Esophagus muscularis mucosa (tissue), 4 donors: ENCODE measurements at regions not wholly inside any gene's neighbourhood (a gene's known extent, or its start where the extent isn't known, plus 50 kb on each side); places are given as distances from the start of the nearest gene placed in this dataset.
"Not testable (repeated sequence)": the region's sequence is repeated elsewhere in the genome, so short reads cannot be mapped to it uniquely, and the experiment has no call there.

Source experiments
- EP300 ChIP-seq: sonication (generic); formaldehyde crosslinking; IDR thresholded peaks from one replicate; pipeline ENCODE4 v1.6.1; 2017; ENCODE audit warnings: antibody characterized with exemption
- POLR2A ChIP-seq: fragments of 450-650 bp; IDR thresholded peaks from one replicate; pipeline ENCODE4 v1.6.1; 2017; ENCODE audit warnings: antibody characterized with exemption, moderate library complexity, mild to moderate bottlenecking, low read depth
- TF ChIP-seq, protein P1 (sequence below), 3 experiments: fragments of 200-600 bp in 2 of 3; fragments of 450-650 bp in 1 of 3; sonication (generic) in 2 of 3; IDR thresholded peaks; one replicate each; pipeline ENCODE4 v1.5.1; 2017 to 2019; ENCODE audit warnings: antibody characterized with exemption in 3 of 3, mild to moderate bottlenecking in 2 of 3, moderate library complexity in 1 of 3

GRCh38 chr14:106145731-106146130, 619.3 kb downstream of the TMEM121 start:
- TF ChIP-seq, protein P1, sequence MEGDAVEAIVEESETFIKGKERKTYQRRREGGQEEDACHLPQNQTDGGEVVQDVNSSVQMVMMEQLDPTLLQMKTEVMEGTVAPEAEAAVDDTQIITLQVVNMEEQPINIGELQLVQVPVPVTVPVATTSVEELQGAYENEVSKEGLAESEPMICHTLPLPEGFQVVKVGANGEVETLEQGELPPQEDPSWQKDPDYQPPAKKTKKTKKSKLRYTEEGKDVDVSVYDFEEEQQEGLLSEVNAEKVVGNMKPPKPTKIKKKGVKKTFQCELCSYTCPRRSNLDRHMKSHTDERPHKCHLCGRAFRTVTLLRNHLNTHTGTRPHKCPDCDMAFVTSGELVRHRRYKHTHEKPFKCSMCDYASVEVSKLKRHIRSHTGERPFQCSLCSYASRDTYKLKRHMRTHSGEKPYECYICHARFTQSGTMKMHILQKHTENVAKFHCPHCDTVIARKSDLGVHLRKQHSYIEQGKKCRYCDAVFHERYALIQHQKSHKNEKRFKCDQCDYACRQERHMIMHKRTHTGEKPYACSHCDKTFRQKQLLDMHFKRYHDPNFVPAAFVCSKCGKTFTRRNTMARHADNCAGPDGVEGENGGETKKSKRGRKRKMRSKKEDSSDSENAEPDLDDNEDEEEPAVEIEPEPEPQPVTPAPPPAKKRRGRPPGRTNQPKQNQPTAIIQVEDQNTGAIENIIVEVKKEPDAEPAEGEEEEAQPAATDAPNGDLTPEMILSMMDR (IDR thresholded peaks at IDR 0.05): not testable (repeated sequence)
- not testable (repeated sequence) for TF ChIP-seq EP300, POLR2A
